IMR-90 (cell line): ENCODE measurements at regions not wholly inside any gene's neighbourhood (a gene's known extent, or its start where the extent isn't known, plus 50 kb on each side); places are given as distances from the start of the nearest gene placed in this dataset.

ENCODE experiments used
- ATAC-seq: fragments of 200-7000 bp; cut with Tn5 transposase; 2 replicates; pipeline ENCODE4 v1.9.1; 2020; ENCODE audit warnings: low read depth, mild to moderate bottlenecking, moderate library complexity
- BruUV-seq: library from RNA; stranded (reverse); fragments of 400-500 nt; replicated peaks from 2 replicates; lab custom pipeline; 2021; lab: Mats Ljungman, UMichigan
- CTCF ChIA-PET: fragments of 300-600 bp; formaldehyde crosslinking; extraction: SDS; loops from one replicate; lab custom pipeline; 2021; ENCODE audit warnings: antibody characterized with exemption; lab: Yijun Ruan, JAX
- POLR2A ChIA-PET: fragments of 300-600 bp; sonication (Branson Sonifier 250); formaldehyde crosslinking; loops from one replicate; lab custom pipeline; 2022; ENCODE audit warnings: antibody characterized with exemption; ENCODE audit not compliant: unreplicated experiment; lab: Charles Lee
- DNase-seq: peaks from one replicate; pipeline ENCODE4 v3.0.0; 2013
- H2AFZ ChIP-seq: replicated peaks from 2 replicates; pipeline ENCODE3; 2013; ENCODE audit warnings: low read length, mild to moderate bottlenecking; ENCODE audit not compliant: poor library complexity
- H2AK5ac ChIP-seq: 2 replicates; pipeline ENCODE4 v1.6.1; 2013; ENCODE audit warnings: low read depth, low read length, inconsistent platforms
- H2AK9ac ChIP-seq: replicated peaks from 2 replicates; pipeline ENCODE3; 2013; ENCODE audit warnings: mild to moderate bottlenecking, low read depth, low read length, moderate library complexity; ENCODE audit not compliant: poor library complexity
- H2BK120ac ChIP-seq: 2 replicates; pipeline ENCODE4 v1.6.1; 2013; ENCODE audit warnings: low read depth, low read length, inconsistent platforms
- H2BK15ac ChIP-seq: 3 replicates; pipeline ENCODE4 v1.6.1; 2013; ENCODE audit warnings: low read depth, low read length, inconsistent platforms
- H2BK20ac ChIP-seq: 2 replicates; pipeline ENCODE4 v1.6.1; 2013; ENCODE audit warnings: low read depth, mild to moderate bottlenecking, inconsistent platforms, low read length, moderate library complexity
- H2BK5ac ChIP-seq: 2 replicates; pipeline ENCODE4 v1.6.1; 2013; ENCODE audit warnings: mild to moderate bottlenecking, low read depth, low read length, inconsistent platforms; ENCODE audit not compliant: poor library complexity, severe bottlenecking
- H3K14ac ChIP-seq: replicated peaks from 2 replicates; pipeline ENCODE4 v1.6.1; 2013; ENCODE audit warnings: low read depth, low read length, inconsistent platforms
- H3K18ac ChIP-seq: 2 replicates; pipeline ENCODE4 v1.6.1; 2013; ENCODE audit warnings: low read depth, low read length, control low read depth
- H3K23ac ChIP-seq: 2 replicates; pipeline ENCODE4 v1.6.1; 2013; ENCODE audit warnings: low read depth, low read length, inconsistent platforms
- H3K27ac ChIP-seq: 2 replicates; pipeline ENCODE4 v1.5.1; 2013; ENCODE audit warnings: mild to moderate bottlenecking, control low read depth, low read length; ENCODE audit not compliant: insufficient read depth
- H3K27me3 ChIP-seq: 2 replicates; pipeline ENCODE4 v1.6.1; 2013; ENCODE audit warnings: low read length; ENCODE audit not compliant: control insufficient read depth, insufficient read depth
- H3K36me3 ChIP-seq: 2 replicates; pipeline ENCODE4 v1.6.1; 2013; ENCODE audit warnings: low read length, mixed read lengths; ENCODE audit not compliant: control insufficient read depth, insufficient read depth
- H3K4ac ChIP-seq: 2 replicates; pipeline ENCODE4 v1.6.1; 2013; ENCODE audit warnings: low read depth, low read length, inconsistent platforms
- H3K4me1 ChIP-seq: 2 replicates; pipeline ENCODE4 v1.6.1; 2013; ENCODE audit warnings: low read length, mixed read lengths; ENCODE audit not compliant: control insufficient read depth, insufficient read depth
- H3K4me2 ChIP-seq: 2 replicates; pipeline ENCODE4 v1.6.1; 2013; ENCODE audit warnings: low read depth, mild to moderate bottlenecking, control low read depth, low read length, moderate library complexity
- H3K4me3 ChIP-seq: 2 replicates; pipeline ENCODE4 v1.5.1; 2013; ENCODE audit warnings: low read depth, mild to moderate bottlenecking, control low read depth, low read length, moderate library complexity; ENCODE audit not compliant: insufficient read depth
- H3K56ac ChIP-seq: 2 replicates; pipeline ENCODE4 v1.6.1; 2013; ENCODE audit warnings: low read length, inconsistent platforms; ENCODE audit not compliant: insufficient read depth; ENCODE audit errors: extremely low read depth
- H3K79me1 ChIP-seq, 2 experiments: 2 replicates each; pipeline ENCODE4 v1.6.1; 2013; ENCODE audit warnings: low read length in 2 of 2, inconsistent platforms in 1 of 2, low read depth in 1 of 2
- H3K9ac ChIP-seq: 2 replicates; pipeline ENCODE4 v1.6.1; 2013; ENCODE audit warnings: low read depth, low read length, control low read depth
- H3K9me1 ChIP-seq: 2 replicates; pipeline ENCODE4 v1.6.1; 2013; ENCODE audit warnings: low read length, inconsistent platforms; ENCODE audit not compliant: insufficient read depth
- H3K9me3 ChIP-seq: 2 replicates; pipeline ENCODE4 v1.6.1; 2013; ENCODE audit warnings: low read length; ENCODE audit not compliant: control insufficient read depth, insufficient read depth
- H4K20me1 ChIP-seq: 2 replicates; pipeline ENCODE4 v1.6.1; 2013; ENCODE audit warnings: low read length, inconsistent platforms; ENCODE audit not compliant: insufficient read depth
- H4K5ac ChIP-seq: 2 replicates; pipeline ENCODE4 v1.6.1; 2013; ENCODE audit warnings: mild to moderate bottlenecking, low read depth, low read length, control low read depth
- H4K8ac ChIP-seq, 2 experiments: 2 replicates each; pipeline ENCODE4 v1.6.1; 2013; ENCODE audit warnings: low read depth in 2 of 2, low read length in 2 of 2, control low read depth in 1 of 2, inconsistent platforms in 1 of 2
- H4K91ac ChIP-seq: 2 replicates; pipeline ENCODE4 v1.6.1; 2013; ENCODE audit warnings: low read depth, low read length, inconsistent platforms; ENCODE audit not compliant: insufficient read depth
- CHD1 ChIP-seq: IDR thresholded peaks from 2 replicates; pipeline ENCODE4 v1.6.1; 2012; ENCODE audit warnings: low read depth, low read length, improper control_type of control experiment
- ELK1 ChIP-seq: fragments of 150-350 bp; IDR thresholded peaks from 2 replicates; pipeline ENCODE4 v1.6.1; 2016; ENCODE audit warnings: low read depth, mild to moderate bottlenecking, low read length, moderate library complexity, borderline replicate concordance
- FOS ChIP-seq: fragments of 150-350 bp; IDR thresholded peaks from 2 replicates; pipeline ENCODE4 v1.6.1; 2016; ENCODE audit warnings: low read depth, low read length
- MAZ ChIP-seq: IDR thresholded peaks from 2 replicates; pipeline ENCODE4 v1.6.1; 2012; ENCODE audit warnings: low read depth, mild to moderate bottlenecking, low read length, improper control_type of control experiment, moderate library complexity, borderline replicate concordance
- dilution Hi-C: fragments of 300-500 bp; cut with HindIII; formaldehyde crosslinking; loops from one replicate; pipeline ENCODE4 v1.14.3; 2018; ENCODE audit warnings: low sequenced_read_pairs; ENCODE audit not compliant: unreplicated experiment
- in situ Hi-C: fragments of 300-500 bp; cut with MboI; formaldehyde crosslinking; loops from 3 replicates; pipeline ENCODE4 v1.14.3; 2019; ENCODE audit warnings: low sequenced_read_pairs, inconsistent platforms, mixed read lengths
- intact Hi-C: fragments of 100-400 bp; cut with micrococcal nuclease; formaldehyde crosslinking; loops from 2 replicates; pipeline ENCODE4 v1.10.0; 2022

DNA sequence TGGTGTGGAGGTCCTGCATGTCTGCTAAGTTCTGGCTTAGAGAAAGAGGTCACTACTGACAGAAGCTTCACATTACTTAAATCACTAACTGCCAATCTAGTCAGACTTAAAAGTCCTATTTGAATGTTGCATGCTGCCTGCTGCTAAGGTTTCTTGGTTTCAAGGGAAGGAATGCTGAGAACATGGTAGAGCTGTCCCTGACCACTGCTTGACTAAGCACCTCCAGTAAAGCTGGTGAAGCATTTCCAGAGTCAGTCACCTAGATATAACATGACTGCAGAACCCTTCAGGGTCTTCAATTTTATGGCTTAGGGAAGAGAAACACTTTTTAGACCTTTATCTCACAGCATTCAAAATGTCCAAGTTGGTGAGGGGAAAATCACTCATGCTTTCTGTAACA is 2178.3 kb upstream of the PIK3C3 start:
- no TSS peak for BruUV-seq
- no peak overlapping the region for H3K56ac ChIP-seq
- no peak overlapping the region for H2BK120ac ChIP-seq
- no peaks in the 10 kb centered on the region for H3K36me3 ChIP-seq
- no peaks in the 10 kb centered on the region; the same call in 1 of the 2 replicates for H3K9me1 ChIP-seq
- H4K8ac ChIP-seq = no peak overlapping the region
- no peak overlapping the region for H3K4me2 ChIP-seq
- H4K91ac ChIP-seq = no peak overlapping the region
- H3K18ac ChIP-seq = no peak overlapping the region
- no peak overlapping the region for H3K27ac ChIP-seq
- no peaks in the 10 kb centered on the region for H4K20me1 ChIP-seq
- no peak overlapping the region for H3K9ac ChIP-seq
- no peaks in the 10 kb centered on the region for H3K79me1 ChIP-seq
- H3K27me3 ChIP-seq = no peaks in the 10 kb centered on the region
- no peak overlapping the region for H2BK5ac ChIP-seq
- no peak for TF ChIP-seq ELK1
- TF ChIP-seq CHD1 = no peak
- no peak for TF ChIP-seq FOS
- no peak for TF ChIP-seq MAZ
- in situ Hi-C loops (no loop called here), intact Hi-C loops (no loop called here), dilution Hi-C loops (no loop called here)
- H3K4me3 ChIP-seq = no peak overlapping the region
- H3K23ac ChIP-seq = no peak overlapping the region
- no peak overlapping the region for H3K14ac ChIP-seq
- H3K4ac ChIP-seq = no peak overlapping the region
- H2BK15ac ChIP-seq = no peak overlapping the region
- no peak for ATAC-seq
- H2BK20ac ChIP-seq = no peak overlapping the region
- no peak overlapping the region for H2AFZ ChIP-seq
- H2AK9ac ChIP-seq = no peak overlapping the region
- POLR2A ChIA-PET = no interaction called here
- CTCF ChIA-PET = no interaction called here
- no peak overlapping the region for H2AK5ac ChIP-seq
- no peaks in the 10 kb centered on the region for H3K9me3 ChIP-seq
- H4K5ac ChIP-seq = no peak overlapping the region
- DNase-seq = no peak
- peaks cover 2% of the 10 kb centered on the region; the same call in 1 of the 2 replicates for H3K4me1 ChIP-seq
